HG03159 (cell line): ENCODE measurements at regions not wholly inside any gene's neighbourhood (a gene's known extent, or its start where the extent isn't known, plus 50 kb on each side); places are given as distances from the start of the nearest gene placed in this dataset.

Experiments
- ATAC-seq: cut with Tn5 transposase; IDR thresholded peaks from one replicate; pipeline ENCODE4 v1.9.1; 2021; ENCODE audit warnings: mild to moderate bottlenecking, moderate library complexity; ENCODE audit not compliant: unreplicated experiment

DNA sequence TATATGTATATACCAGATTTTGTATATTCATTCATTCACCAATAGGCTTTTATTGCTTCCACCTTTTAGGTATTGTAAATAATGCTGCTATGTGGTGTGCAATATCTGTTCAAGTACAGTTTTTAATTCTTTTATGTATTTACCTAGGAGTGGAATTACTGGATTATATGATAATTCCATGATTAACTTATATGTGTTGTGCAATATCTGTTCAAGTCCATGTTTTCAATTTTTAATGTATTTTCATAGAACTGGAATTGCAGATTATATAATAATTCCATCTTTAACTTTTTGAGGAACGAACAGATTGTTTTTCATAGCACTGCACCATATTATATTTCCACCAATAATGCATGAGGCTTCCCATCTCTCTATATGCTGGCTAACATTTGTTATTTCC lies 50.6 kb upstream of the L3MBTL4 start:
- ATAC-seq = no peak

DNA sequence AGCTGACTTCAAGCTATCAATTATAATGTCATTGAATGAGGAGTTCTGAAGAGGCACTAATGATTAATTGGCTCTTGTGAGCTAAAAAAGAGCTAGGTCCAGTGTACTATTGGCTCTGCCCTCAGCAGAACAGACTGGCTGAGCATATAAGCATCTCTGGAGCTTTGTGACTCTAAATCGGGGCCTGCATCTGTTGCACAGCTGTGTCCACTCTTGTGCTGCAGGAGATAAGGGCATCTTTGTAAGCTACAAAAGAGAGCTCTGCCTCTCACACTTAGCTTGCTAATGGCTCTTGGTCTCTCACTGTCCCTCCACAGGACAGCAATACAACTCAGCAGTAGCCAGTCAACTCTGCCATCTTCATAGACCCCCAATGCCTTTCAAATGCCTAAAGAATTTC lies 61.5 kb upstream of the L3MBTL4 start:
- no peak for ATAC-seq

DNA sequence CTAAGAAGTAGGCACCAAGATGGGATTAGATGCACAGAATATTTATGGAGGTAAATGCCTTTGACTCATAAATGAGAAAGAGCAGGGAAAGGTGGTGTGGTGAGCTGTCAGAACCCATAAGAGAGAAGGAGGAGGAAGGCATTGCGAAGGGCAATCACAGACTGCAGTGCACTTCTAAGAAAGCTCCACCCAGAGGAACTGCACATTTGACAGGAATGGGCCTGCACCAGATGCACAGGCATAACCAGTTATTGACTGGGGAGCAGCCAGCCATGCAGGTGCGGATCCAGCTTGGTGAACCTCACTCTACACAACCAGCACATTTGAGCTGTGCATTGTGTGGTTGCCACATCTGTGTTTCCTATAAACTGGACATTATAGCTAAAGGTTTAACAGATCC lies 62.2 kb upstream of the L3MBTL4 start:
- ATAC-seq = no peak

DNA sequence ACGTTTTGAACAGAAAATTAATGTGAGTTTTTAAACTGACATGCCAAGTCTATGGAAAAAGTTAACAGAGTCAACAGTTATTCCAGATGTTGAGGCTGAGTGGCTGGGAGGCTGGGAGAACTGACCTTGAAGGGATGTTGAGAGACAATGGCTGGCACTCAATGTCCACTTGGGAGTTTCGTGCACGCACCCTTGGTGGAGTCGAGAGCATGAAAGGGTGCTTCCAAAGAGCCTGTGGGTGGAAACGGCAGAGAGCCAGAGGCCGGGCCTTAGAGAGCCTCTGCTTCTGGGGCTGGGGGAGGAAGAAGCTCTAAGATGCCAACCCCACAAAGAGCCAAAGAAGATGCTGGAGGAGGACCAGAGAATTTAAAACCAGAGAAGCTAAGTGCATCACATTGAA lies 63.4 kb upstream of the L3MBTL4 start:
- no peak for ATAC-seq

DNA sequence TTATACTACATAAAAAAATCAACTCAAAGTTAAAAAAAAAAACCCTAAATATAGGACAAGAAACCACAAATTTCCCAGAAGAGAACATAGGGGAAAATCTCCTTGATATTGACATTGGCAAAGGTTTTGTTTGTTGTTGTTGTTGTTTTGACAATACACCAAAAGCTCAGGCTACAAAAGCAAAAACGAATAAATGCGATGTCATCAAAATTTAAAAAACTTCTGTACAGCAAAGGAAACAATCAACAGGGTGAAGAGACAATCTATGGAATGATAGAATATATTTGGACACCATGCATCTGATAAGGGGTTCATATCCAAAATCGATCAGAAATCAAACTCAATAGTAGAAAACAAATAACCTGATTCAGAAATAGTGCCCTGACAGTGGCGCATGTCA lies 65.0 kb upstream of the L3MBTL4 start:
- no peak for ATAC-seq

DNA sequence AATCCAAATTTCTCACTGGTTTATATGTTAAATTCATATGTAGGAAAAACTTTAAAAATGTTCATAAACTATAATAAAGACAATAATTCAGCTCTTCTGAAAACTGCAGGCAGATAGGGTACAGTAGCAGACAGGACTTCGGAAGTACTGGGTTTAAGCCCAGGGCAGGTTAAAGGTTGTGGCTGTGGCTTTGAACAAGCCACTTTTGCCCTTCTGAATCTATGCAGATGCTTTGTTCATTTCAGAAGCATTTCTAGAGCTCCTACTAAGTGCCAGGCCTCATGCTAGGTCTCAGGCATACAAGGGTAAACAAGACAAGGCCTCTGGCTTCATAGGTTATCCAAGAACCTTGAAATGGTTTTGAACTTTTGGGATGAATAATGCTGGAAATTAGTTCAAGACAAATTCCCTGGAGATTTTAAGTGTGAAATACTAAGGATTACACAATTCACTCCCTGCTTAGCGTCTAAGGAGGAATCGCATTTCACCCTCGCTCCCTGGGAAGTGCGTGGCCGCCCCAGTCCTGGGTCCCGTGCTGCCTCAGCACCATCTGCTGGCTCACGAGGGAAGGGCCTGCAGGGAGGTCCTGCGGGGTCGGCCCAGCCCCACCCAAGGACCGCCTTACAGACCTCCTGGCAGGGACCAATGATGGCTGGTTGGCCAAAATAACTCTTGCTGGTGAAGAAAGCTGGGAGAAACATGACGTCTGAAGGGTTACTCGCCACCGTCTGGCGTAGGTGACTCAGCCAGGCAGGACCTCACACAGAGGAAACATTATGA lies 67.7 kb upstream of the L3MBTL4 start:
- ATAC-seq = no peak

DNA sequence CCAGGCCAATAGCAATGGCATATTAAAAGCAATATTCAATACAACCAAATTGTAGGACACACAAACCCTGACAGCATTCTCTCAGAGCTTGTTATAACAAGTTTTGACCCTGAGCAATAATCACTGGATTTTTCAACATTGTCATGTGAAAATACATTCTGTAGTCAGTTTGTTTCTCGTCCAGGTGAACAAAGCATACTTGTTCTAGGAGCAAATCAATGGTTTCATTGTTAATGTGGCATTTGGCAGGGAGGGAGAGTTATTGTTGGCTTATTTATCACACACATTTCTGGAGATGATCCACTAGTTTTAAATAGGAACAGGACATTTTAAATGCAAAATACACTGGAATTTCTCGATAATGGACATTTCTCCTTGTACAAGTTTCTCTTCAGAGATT lies 69.9 kb upstream of the L3MBTL4 start:
- no peak for ATAC-seq

DNA sequence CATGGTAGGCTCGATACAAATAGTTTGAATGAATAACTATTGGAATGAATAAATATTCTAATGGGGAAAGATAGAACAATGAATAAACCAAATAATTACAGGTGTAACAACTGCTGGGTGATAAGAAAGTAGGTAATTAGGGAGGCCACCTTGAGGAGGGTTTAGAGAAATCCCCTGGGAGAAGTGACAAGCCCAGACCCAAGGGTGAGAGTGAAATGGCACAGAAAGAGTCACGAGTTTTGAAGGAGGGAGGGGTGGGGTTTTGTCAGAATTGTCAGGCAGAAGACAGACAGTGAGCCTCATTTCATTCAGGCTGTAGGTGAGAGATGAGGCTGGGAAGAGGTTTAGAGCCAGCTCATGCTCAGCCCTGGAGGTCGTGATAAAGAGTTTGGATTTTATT lies 71.6 kb upstream of the L3MBTL4 start:
- ATAC-seq = no peak

DNA sequence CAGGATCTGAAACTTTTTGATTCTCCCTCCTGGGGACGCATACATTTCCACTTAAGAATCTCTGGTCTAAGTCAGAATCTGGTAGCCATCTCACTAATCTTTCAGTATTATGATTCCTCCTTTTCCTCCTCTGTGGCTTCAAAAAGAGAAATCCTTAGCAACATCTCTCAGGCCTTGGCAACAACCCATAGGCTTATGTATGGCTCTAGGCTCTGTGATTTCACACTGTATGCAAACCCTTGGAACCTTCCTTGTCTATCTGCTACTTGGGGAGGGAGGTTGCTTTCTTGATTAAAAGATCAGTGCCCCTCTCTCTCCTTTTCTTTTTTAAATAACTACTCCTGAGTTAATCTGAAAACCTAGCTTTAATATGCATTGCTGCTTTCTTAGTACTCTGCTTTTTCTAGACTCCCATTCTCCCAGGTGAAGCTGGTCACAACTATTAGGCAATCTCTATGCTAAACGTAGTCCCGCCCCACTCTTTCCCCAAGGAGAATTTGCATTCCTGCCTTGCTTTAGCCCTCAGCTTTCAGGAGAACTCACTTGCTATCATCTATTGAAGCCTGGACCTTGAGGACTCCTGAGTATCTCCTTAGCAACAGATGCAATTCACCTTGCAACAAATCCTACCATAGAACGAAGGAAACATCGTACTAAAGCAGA lies 72.2 kb upstream of the L3MBTL4 start:
- ATAC-seq = no peak

DNA sequence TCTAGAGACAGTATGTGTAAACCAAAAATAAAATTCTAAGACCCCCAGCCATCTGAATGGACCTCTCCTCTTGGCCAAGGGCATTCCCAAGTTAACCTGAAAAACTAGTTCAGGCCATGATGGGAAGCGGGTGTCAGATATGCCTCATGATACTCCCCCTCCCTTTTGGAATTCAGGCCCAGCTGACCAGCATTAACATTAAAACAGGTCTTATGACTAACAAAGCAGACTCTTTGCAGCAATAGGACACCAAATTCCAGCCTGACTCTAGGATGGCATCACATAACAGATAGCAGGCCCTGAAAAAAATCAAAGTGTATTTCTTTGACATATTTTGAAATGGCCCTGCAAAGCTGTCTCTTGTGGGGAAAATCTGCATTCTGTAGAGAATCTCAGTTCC lies 73.3 kb upstream of the L3MBTL4 start:
- no peak for ATAC-seq

DNA sequence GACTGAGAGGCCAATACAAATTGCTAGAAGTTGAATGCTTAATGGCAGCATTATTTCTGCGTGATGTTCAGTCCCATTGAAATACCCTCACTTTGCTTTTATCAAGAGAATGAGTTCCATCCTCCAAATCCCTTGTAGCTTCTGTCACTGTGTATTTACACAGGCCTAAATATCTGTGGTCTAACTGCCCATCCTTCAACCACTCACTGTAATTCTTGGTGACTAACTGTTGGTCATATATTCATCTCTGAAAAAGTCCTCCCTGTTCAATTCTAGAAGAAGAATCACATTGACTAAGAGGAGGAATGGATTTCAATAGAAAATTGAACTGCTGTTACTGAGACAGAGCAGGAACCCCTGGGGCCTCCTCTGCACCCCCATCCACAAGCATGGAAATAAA lies 74.2 kb upstream of the L3MBTL4 start:
- no peak for ATAC-seq

DNA sequence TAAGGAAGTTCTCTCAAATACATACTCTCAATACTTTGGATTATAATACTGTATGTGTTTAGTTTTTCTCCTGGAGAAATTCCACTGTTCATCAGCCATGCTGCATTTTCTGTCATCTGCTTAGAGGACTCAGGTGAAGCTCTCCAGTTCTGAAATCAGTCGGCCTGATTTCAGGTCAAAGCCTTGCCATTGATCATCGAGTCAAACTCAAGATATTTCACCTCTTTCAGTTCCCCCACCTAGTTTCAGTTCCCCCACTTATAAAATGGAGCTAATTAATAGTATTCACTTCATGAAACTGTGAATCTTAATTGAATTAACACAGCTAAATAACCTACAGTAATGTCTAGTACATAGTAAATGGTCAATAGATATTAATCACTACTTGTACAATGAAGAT lies 75.3 kb upstream of the L3MBTL4 start:
- no peak for ATAC-seq

DNA sequence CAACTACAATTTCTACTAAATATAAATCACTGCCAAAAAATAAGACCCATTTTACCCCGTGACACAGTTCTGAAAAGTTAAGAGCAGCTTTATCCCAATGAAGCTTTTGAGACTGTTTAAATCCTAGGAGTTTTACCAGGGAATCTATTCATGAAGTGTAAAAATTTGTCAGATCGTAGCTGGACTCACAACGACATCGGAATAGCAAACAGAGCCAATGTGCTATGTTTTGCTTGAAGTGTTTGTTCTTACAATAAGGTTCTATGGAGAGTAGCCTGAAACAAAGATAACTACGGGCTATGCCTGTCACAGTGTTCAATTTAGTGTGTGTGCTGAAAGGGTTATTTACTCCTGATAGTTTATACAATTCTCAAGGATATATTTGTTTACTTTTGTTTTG lies 78.5 kb upstream of the L3MBTL4 start:
- no peak for ATAC-seq

DNA sequence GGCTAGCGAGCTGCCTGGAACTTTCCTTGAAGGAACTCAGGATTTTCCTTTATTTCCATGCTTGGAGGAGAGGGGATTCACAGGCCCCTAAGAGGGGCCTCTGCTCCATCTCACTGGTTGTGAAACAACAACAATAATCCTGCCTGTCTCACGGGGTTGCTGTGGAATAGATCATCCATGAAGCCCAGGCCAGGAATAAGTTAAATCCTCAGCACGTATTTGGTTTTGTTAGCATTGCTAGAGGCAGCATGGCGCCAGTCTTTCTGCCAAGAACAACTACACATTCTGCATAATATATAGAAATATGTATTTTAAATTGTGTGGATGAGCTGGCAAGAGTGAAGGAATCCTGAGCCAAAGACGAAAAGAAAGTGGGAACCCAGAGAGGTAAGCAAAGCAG lies 80.8 kb upstream of the L3MBTL4 start:
- no peak for ATAC-seq

DNA sequence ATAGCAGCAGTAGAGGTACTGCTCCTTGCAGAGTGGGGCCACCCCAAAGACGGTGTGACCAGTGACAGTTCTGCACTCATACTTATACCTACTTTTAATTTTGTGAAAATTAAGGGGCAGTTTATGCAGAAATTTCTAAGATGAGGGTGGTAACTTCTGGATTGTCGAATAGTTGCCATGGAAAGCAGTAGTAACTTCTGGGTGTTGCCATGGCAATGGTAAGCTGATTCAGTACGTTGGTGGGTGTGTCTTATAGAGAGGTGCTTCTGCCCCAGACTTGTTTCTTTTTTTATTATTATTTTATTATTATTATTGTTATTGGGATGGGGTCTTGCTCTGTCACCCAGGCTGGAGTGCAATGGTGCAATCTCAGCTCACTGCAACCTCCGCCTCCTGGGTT lies 82.8 kb upstream of the L3MBTL4 start:
- ATAC-seq = no peak

DNA sequence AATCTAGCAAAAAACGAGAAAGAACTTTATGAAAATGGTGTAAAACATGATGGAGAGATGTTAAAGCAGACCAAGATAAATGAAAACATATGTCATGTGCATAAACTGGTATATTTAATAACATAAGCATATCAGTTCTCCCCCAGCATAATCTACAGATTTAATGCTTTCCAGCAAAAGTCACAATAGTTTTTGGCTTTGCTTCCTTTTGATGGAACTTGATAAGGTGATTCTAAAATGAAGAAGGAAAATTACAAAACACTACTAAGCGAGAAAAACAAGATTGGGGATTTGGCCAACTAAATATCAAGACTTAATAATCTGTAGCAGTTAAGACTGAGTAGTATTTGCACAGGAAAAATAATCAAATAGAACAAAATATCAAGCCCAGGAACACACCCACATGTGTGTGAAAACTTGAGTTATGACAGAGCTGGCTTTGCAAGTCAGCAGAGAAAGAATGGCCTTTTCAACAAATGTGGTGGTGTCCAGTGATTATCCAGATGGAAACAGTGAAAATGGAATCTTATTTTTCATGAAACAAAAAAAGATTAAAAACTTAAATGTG lies 83.7 kb upstream of the L3MBTL4 start:
- ATAC-seq = no peak

DNA sequence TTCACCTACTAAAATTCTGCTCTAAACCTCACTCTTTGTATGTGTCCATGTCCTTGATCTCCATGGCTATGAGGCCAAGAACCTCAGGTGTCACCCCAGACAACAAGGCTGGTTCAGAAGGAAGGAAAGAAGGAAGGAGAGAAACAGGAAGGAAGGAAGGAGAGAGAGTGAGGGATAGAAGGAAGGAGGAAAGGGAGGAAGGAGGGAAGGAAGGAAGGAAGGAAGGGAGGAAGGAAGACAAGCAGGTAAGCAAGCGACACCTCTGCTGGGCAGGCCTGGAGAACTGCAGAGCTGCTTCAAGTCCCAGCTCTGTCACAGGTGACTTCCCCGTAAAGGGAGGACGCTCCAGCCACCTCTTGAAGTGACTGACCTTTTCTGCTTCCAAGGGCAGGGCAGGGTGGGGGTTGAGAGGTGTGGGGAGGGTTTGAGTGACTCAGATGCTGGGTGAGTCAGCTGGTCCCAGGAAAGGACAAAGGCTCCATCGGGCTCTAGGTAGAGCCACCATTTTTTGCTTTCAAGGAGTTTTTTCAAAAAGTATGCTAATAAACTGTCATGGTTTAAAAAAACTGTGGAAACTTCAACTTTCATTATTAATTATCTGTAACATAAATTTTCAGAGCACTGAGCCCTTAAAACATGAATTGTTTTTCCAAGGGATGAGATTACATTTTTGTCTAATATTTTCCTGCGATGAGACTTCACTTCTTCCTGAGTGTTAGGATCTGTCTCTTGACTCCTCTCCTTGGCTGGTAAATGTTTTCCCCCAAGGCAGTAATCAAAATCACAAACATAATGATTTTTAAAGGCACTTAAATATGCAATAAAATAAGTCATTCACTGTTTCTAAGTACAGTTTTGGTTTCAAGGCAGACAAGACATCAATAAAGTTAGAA lies 90.1 kb upstream of the L3MBTL4 start:
- no peak for ATAC-seq

DNA sequence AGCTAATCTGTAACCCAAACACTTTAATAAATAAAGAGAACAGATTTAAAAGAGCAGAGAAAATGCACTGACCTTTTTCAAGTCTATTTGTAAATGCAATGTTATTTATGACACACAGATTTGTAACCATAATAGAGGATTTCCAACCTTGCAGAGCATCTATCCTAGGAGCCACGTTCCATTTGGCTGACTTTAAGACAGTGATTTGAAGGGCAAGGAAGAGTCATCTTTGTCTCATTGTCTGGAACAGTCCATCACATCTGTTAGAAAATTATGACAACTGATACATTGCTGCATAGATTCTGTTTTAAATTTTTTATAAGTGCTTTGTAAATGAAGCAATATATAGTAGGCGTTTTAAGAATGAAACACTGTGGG lies 90.8 kb upstream of the L3MBTL4 start:
- ATAC-seq = no peak

DNA sequence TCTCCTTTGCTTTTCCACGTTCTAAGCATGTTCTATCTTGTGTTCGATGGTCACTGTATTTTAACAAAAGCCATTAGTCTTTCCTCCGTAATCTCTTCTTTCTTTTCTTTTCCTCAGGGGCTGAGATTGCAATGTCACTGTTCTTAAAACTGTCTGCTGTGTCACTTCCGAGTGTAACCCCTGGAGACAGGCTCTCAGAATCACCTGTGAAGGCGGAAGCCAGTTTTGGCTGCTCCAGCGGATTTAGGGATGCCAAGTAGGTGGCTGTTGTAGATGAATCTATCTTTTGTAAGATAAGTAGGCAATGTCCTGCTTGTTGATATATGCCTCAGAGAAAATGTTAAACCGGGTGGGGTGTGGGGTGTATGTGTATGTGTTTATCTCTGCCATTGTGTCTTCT lies 94.7 kb upstream of the L3MBTL4 start:
- no peak for ATAC-seq

DNA sequence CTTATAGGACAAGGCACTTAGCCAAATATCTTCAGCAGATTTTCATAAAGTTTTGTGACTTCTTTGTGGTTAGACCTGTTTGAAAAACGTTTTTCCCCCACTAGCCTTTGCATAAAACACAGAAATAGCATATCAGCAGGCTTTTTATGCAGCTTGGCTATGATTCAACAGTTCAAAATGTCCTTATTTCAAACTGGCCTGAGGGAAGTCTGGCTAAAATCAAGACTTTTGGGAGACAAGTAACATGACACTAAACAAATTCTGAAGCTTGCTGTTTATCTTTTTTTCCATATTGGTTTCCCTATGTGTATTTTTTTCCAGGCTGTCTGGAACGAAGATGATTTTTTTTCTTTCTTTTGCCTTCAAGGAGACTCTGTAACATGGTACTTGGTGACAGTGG lies 95.1 kb upstream of the L3MBTL4 start:
- no peak for ATAC-seq

DNA sequence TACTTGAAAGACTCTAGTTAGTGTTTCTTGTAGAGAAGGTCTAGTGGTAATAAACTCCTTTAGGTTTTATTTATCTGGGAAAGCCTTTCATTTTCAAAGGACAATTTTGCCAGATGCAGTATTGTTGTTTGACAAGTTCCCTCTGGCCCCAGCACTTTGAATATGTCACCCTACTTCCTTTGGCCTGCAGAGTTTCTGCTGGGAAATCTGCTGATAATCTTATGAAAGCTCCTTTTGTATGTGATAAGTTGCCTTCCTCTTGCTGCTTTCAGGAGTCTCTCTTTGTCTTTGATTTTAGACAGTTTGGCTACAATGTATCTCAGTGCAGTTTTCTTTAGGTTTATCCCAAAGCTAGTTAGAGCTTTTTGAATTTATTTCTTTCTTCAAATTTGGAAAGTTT lies 106.2 kb upstream of the L3MBTL4 start:
- ATAC-seq = no peak
